HCT116 (cell line): ENCODE measurements at regions not wholly inside any gene's neighbourhood (a gene's known extent, or its start where the extent isn't known, plus 50 kb on each side); places are given as distances from the start of the nearest gene placed in this dataset.

ENCODE experiments used
- ATF3 ChIP-seq: IDR thresholded peaks from 2 replicates; pipeline ENCODE4 v1.6.1; 2012
- CBX3 ChIP-seq: IDR thresholded peaks from 2 replicates; pipeline ENCODE4 v1.6.1; 2012; ENCODE audit warnings: low read depth
- CTCF ChIP-seq, 3 experiments: fragments of 200-600 bp in 1 of 3; sonication (generic) in 1 of 3; IDR thresholded peaks in 2 of 3; conservative IDR thresholded peaks in 1 of 3; 2 replicates each; pipeline ENCODE4 v1.5.1; 2012 to 2017; ENCODE audit warnings: low read depth in 2 of 3, low read length in 2 of 3, antibody characterized with exemption in 1 of 3, borderline replicate concordance in 1 of 3, control low read depth in 1 of 3, mild to moderate bottlenecking in 1 of 3, mixed read lengths in 1 of 3, mixed run types in 1 of 3, moderate library complexity in 1 of 3; ENCODE audit not compliant: insufficient read depth in 1 of 3

- TF ChIP-seq CBX3, result no peak
- no peak for TF ChIP-seq ATF3
- TF ChIP-seq CTCF (IDR thresholded peaks at IDR 0.05 in 2 of 3, conservative IDR thresholded peaks at IDR 0.05 in 1 of 3; ENCODE audit: borderline replicate concordance in 1 of 3, insufficient read depth in 1 of 3, low read depth in 2 of 3, low read length in 2 of 3), result no peak
Observed at GRCh38 chr6:137938770-137939379, 71.8 kb downstream of the TNFAIP3 start.
